Hepatocyte (in vitro differentiated cells): ENCODE measurements at regions not wholly inside any gene's neighbourhood (a gene's known extent, or its start where the extent isn't known, plus 50 kb on each side); places are given as distances from the start of the nearest gene placed in this dataset.

Experiments used
- CTCF ChIP-seq: fragments of 200-600 bp; sonication (generic); IDR thresholded peaks from 2 replicates; pipeline ENCODE4 v1.5.1; 2016; ENCODE audit warnings: antibody characterized with exemption, mild to moderate bottlenecking; ENCODE audit not compliant: poor library complexity
- EZH2 ChIP-seq: fragments of 200-600 bp; sonication (generic); IDR thresholded peaks from 2 replicates; pipeline ENCODE4 v1.6.1; 2016; ENCODE audit warnings: antibody characterized with exemption, mild to moderate bottlenecking, borderline replicate concordance
- EZH2phosphoT487 ChIP-seq: fragments of 200-600 bp; sonication (generic); IDR thresholded peaks from one replicate; pipeline ENCODE4 v1.6.1; 2018; ENCODE audit warnings: antibody characterized with exemption, mild to moderate bottlenecking, low read depth, moderate library complexity; ENCODE audit not compliant: unreplicated experiment, severe bottlenecking

GRCh38 chr17:417691-418420, 65.2 kb upstream of the RPH3AL start:
- TF ChIP-seq EZH2phosphoT487 (no peak), CTCF (no peak), EZH2 (no peak)
